ENCODE measurements at regions not wholly inside any gene's neighbourhood (a gene's known extent, or its start where the extent isn't known, plus 50 kb on each side); places are given as distances from the start of the nearest gene placed in this dataset.

- H3K36me3 ChIP-seq (ENCODE audit: low read length) = no peaks in the 10 kb centered on the region
- H3K27me3 ChIP-seq (ENCODE audit: low read length) = no peaks in the 10 kb centered on the region
- no peak overlapping the region for H2AFZ ChIP-seq (ENCODE audit: low read depth, low read length, severe bottlenecking)
- H3K4me2 ChIP-seq (ENCODE audit: low read depth, low read length, poor library complexity, severe bottlenecking) = no peak overlapping the region
- H4K20me1 ChIP-seq (ENCODE audit: low read depth, low read length) = no peaks in the 10 kb centered on the region
- no peaks in the 10 kb centered on the region for H3K9me3 ChIP-seq (ENCODE audit: insufficient read depth, low read length)
- H3F3A ChIP-seq (ENCODE audit: insufficient read depth) = no peaks in the 10 kb centered on the region
- H3K27ac ChIP-seq (ENCODE audit: low read depth, low read length) = no peak overlapping the region
- H3K9ac ChIP-seq (ENCODE audit: low read length) = no peak overlapping the region
- TF ChIP-seq CTCF (IDR thresholded peaks at IDR 0.05; ENCODE audit: insufficient read depth, low read length, poor library complexity, severe bottlenecking) (no peak), EZH2phosphoT487 (conservative IDR thresholded peaks at IDR 0.05; ENCODE audit: low read length) (no peak)
- no peak overlapping the region for H3K4me3 ChIP-seq (ENCODE audit: insufficient read depth, low read length, poor library complexity, severe bottlenecking)
- no peaks in the 10 kb centered on the region for H3K79me2 ChIP-seq (ENCODE audit: insufficient read depth, low read length)
- H3K9me2 ChIP-seq (replicated peaks; ENCODE audit: insufficient read depth, low read length) = no peaks in the 10 kb centered on the region
Observed at GRCh38 chr6:139972116-139972515, 597.7 kb upstream of the CITED2 start.

GRCh38 chr6:139970591-139970991, 596.1 kb upstream of the CITED2 start:
- H3K79me2 ChIP-seq (ENCODE audit: insufficient read depth, low read length) = no peaks in the 10 kb centered on the region
- H3K9ac ChIP-seq (ENCODE audit: low read length) = no peak overlapping the region
- no peak overlapping the region for H3K4me3 ChIP-seq (ENCODE audit: insufficient read depth, low read length, poor library complexity, severe bottlenecking)
- H3K36me3 ChIP-seq (ENCODE audit: low read length) = no peaks in the 10 kb centered on the region
- no peaks in the 10 kb centered on the region for H3F3A ChIP-seq (ENCODE audit: insufficient read depth)
- no peaks in the 10 kb centered on the region for H3K27me3 ChIP-seq (ENCODE audit: low read length)
- no peaks in the 10 kb centered on the region for H4K20me1 ChIP-seq (ENCODE audit: low read depth, low read length)
- no peaks in the 10 kb centered on the region for H3K9me3 ChIP-seq (ENCODE audit: insufficient read depth, low read length)
- H3K27ac ChIP-seq (ENCODE audit: low read depth, low read length) = no peak overlapping the region
- TF ChIP-seq EZH2phosphoT487 (conservative IDR thresholded peaks at IDR 0.05; ENCODE audit: low read length) = no peak
- TF ChIP-seq CTCF (IDR thresholded peaks at IDR 0.05; ENCODE audit: insufficient read depth, low read length, poor library complexity, severe bottlenecking) = no peak
- H3K4me2 ChIP-seq (ENCODE audit: low read depth, low read length, poor library complexity, severe bottlenecking) = no peak overlapping the region
- H3K9me2 ChIP-seq (replicated peaks; ENCODE audit: insufficient read depth, low read length) = no peaks in the 10 kb centered on the region
- no peak overlapping the region for H2AFZ ChIP-seq (ENCODE audit: low read depth, low read length, severe bottlenecking)

- Histone ChIP-seq H2AFZ (ENCODE audit: low read depth, low read length, severe bottlenecking) (no peak overlapping the region), H4K20me1 (ENCODE audit: low read depth, low read length) (no peaks in the 10 kb centered on the region), H3K27me3 (ENCODE audit: low read length) (no peaks in the 10 kb centered on the region), H3K4me2 (ENCODE audit: low read depth, low read length, poor library complexity, severe bottlenecking) (no peak overlapping the region), H3K36me3 (ENCODE audit: low read length) (no peaks in the 10 kb centered on the region), H3K9me3 (ENCODE audit: insufficient read depth, low read length) (no peaks in the 10 kb centered on the region), H3K9me2 (replicated peaks; ENCODE audit: insufficient read depth, low read length) (no peaks in the 10 kb centered on the region), H3K9ac (ENCODE audit: low read length) (no peak overlapping the region), H3K79me2 (ENCODE audit: insufficient read depth, low read length) (no peaks in the 10 kb centered on the region), H3K27ac (ENCODE audit: low read depth, low read length) (no peak overlapping the region), H3K4me3 (ENCODE audit: insufficient read depth, low read length, poor library complexity, severe bottlenecking) (no peak overlapping the region), H3F3A (ENCODE audit: insufficient read depth) (no peaks in the 10 kb centered on the region)
- TF ChIP-seq CTCF (IDR thresholded peaks at IDR 0.05; ENCODE audit: insufficient read depth, low read length, poor library complexity, severe bottlenecking) (no peak), EZH2phosphoT487 (conservative IDR thresholded peaks at IDR 0.05; ENCODE audit: low read length) (no peak)
Observed at GRCh38 chr6:139967497-139967896, 593.0 kb upstream of the CITED2 start.
